Fibroblast of peridontal ligament (primary cell): ENCODE measurements at regions not wholly inside any gene's neighbourhood (a gene's known extent, or its start where the extent isn't known, plus 50 kb on each side); places are given as distances from the start of the nearest gene placed in this dataset.
"Not testable (repeated sequence)": the region's sequence is repeated elsewhere in the genome, so short reads cannot be mapped to it uniquely, and the experiment has no call there.

Experiments used
- DNase-seq: peaks from one replicate; pipeline ENCODE4 v3.0.0-alpha.2; 2010; ENCODE audit errors: extremely low read depth

DNA sequence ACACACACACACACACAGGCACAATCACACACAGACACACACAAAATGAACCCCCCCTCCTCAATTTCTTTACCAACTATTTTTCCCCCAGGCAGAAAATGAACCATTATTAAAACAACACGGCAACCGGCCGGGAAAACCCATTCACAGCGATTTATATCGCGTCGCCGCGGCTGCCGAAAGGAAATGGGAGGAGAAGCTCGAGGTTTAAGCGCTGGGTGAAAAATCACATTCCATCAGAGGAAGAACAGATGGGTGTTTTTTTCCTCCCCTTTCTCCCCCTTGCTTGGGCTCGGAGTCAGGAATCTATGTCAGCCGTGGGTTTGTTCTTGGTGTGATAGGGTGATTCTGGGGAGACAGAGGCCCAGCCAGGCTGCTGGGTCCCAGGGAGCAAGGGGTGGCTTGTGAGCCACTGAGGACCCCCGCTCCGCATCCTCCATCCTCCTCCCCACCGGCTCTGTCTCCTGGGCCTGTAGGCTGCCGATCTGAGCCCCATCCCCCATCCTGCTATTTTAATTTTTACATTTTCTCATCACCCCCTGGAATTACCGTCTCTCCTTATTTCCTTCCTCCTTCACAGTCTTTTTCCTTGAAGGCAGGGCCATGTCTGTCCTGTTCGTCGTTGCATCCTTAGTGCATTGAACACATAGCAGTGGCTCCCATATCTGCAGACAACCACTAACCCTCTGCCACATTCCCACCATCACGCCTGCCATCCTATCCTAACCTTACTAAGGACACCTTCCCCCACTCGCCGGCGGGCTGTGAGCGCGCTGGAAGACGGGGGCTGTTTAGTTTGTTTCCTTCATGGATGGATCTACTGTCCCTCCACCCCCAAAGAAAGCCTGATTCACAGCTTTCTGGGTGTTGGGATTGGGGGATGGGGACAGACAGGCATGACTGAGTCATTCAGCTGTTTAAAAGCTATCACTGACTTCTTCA lies 137.7 kb downstream of the CRLF3 start:
- peak; percentile 23 for DNase-seq

DNA sequence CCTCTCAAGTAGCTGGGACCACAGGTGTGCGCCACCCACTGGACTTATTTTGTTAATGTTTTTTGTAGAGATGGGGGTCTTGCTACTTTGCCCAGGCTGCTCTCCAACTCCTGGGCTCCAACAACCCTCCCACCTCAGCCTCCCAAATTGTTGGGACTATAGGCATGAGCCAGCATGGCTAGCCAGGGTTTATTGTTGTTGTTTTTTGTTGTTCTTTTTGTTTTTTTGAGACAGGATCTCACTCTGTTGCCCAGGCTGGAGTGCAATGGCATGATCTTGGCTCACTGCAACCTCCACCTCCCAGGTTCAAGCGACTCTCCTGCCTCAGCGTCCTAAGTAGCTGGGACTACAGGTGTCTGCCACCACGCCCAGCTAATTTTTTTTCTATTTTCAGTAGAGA lies 142.2 kb downstream of the CRLF3 start:
- DNase-seq = not testable (repeated sequence)

DNA sequence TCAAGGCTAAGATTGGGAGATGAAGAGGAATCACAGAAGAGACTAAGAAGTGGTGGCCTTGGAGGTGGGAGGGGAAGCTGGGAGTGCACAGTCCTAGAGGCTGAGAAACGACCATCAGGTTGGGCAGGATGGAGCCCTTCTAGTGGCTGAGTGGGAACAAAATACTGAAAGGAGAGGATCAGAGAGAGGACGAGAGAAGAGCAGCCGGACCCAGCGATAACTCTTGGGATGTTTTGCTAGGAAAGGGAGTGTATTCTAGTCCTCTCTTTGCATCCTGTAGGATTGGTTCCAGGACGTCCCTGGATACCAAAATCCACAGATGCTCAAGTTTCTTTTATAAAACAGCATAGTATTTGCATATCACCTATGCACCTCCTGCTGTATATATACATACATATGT lies 143.8 kb downstream of the CRLF3 start:
- DNase-seq = not testable (repeated sequence)

DNA sequence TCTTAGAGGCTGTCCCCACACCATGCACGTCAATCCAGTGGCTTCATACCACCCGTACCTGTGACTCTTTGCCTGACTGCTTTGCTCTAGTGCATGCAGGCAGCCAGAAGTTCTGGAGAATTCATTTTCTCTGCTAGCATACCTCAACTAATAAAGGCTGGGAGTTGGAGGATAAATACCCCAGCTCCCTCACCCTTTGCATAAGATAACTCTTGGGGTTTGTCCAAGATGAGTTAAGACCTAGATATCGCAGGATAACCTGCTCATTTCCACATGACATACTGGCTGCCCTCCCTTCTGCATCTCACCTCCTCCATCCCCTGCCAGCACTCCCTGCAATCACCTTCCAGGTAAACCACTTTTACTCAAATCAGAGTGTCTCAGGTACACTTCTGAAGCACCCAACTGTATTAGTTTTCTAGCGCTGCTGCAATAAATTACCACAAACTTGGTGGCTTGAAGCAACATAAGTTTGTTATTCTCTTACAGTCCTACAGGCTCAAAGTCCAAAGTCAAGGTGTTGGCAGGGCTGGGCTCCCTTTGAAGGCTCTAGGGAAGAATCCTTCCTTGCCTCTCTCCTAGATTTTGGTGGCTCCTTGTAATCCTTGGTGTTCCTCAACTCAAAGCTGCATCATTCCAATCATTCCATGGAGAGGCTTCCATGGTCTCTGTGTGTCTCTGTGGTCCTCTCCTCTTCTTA lies 146.8 kb downstream of the CRLF3 start:
- DNase-seq = no peak

DNA sequence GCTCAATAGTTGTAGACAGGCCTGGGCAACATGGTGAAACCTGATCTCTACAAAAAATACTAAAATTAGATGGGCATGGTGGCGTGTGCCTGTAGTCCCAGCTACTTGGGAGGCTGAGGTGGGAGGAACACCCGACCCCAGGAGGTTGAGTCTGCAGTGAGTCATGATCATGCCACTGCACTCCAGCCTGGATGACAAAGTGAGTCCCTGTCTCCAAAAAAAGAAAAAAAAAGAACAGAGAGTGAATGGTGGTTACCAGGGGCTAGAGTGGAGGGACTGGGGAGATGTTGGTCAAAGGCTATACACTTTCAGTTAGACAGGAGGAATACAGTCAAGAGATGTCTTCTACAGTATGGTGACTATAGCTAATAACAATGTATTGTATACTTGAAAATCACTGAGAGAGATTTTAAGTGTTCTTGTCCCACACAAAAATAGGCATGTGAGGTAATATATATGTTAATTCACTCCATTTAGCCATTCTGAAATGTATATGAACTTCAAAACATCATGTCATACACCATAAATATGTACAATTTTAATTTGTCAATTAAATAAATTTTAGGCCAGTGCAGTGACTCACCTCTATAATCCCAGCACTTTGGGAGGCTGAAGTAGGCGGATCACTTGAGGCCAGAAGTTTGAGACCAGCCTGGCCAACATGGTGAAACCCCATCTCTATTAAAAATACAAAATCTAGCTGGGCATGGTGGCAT lies 148.6 kb downstream of the CRLF3 start:
- DNase-seq = not testable (repeated sequence)

DNA sequence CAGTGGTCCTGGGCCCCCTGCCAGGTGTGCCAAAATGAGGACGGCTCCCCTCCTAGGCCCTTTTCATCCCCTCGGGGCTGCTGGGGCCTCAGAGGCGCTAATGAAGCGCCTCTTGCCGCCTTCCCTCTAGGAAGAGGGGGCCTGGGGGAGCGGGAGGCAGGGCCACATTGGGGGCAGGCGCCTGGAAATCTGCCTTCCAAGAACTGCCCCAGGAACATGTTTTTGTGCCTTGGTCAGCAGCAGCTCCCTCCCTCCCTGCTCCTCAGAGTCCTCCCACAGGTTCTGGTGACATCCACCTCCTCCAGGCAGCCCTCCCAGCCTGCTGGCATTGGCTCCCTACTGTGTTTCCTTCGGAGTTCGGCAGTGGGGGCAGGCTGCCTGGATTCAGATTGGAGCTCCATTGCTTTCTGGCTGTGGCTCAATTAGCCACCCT lies 155.3 kb downstream of the CRLF3 start:
- DNase-seq = not testable (repeated sequence)

DNA sequence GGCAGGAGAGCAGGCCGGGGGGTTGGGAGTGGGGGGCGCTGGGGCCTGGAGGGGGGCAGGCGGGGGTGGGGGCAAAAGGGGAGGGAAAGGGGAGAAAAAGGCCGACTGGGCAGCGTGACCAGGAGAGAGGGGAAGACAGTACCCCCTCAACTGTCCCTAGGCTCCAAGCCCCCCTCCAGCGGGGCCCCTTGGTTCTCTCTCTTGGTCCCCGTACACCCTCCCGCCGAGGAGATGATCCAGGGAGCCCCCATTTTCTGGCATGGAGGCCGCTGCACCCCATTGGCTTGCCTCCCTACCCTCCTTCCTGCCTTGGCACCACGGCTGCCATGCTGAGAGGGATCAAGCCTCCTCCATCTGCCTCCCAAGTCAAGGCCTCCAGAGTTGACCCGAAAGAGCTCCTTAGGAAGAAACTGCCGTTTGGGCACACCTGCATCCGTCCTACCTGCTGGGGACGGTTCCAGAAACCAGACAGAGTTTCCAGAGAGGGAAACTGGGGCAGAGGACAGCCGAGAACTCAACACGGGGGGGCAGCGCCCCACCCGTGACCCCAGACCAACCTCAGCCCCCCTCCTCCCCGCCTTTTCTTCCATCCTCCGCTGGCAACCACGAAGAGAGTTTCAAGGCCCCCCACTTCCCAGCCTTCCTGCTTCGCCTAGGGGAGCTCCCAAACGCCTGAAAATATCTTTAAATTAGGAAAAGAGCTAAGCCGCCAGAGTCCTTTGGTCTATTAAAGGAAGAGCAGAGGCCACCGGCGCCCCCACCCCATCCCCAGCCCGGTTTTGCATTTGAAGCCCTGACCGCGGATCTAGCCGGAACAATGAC lies 155.9 kb downstream of the CRLF3 start:
- DNase-seq = not testable (repeated sequence)

DNA sequence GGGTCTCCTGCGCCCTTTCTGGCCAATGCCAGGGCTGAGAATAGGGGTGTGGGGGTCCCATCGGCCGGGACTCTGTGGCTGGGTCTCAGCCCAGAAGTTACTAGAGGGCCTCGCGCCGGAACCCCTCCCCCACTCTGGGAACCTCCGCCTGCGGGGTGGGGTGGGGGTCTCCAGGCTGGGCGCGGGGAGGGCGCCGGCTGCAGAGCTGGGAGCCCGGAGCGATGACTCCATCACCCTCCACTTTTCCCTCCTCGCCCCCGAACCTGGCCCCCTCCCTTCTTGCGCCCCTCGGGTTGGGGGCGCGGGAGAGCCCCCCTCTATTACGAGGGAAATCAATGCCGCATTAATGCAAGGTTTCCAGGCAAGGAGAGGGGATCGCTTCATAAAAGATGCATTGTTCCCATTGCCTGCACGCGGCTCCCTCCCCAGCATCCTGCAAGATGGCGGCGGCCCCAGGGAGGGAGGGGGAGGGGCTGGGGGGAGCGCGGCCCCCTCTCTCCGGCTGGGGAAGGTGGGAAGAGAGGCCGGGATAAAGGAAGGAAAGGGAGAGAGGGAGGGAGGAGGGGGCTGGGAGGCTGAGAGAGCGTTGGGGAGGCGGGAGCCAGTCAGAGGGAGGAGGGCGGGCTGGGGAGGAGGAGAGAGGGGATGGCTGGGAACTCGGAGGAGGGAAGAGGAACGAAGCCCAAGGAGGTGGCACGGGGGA lies 156.7 kb downstream of the CRLF3 start:
- DNase-seq = peak; percentile 59

DNA sequence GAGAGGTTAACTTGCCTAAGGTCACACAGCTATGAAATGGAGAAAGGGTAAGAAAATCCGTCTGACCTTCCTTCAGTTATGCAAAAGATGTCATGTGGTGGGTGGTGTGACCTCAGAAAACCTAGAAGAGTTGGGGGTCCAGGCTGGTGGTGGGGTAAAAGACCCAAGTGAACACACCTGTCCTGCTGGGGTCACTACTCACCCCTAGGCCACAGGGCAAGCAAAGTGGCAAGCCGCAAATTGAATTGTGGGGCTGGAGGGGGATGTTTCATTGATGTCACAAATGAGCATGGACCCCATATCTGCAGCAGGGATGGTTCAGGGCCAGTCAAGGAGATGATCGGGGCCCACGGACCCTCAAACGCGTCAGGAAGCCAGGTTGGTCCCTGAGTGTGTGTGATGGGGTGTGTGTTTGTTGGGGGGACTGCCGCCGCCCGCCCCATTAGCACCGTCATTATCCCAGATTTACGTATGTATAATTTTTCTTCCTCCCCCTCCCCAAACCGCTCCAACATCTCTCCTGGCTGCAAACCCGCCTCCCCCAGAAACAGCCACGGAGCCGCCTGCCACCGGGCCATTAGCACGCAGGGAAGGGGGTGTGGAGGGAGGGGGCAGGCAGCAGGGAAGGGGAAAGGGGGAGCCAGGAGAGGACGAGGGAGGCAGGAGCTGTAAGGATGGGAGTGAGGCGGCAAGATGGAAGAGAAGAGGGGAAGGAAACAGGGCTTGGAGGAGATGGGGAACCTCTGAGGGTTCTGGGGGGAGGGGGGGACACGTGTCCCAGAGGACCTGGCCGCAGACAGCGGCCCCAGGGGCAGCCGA lies 157.4 kb downstream of the CRLF3 start:
- not testable (repeated sequence) for DNase-seq

DNA sequence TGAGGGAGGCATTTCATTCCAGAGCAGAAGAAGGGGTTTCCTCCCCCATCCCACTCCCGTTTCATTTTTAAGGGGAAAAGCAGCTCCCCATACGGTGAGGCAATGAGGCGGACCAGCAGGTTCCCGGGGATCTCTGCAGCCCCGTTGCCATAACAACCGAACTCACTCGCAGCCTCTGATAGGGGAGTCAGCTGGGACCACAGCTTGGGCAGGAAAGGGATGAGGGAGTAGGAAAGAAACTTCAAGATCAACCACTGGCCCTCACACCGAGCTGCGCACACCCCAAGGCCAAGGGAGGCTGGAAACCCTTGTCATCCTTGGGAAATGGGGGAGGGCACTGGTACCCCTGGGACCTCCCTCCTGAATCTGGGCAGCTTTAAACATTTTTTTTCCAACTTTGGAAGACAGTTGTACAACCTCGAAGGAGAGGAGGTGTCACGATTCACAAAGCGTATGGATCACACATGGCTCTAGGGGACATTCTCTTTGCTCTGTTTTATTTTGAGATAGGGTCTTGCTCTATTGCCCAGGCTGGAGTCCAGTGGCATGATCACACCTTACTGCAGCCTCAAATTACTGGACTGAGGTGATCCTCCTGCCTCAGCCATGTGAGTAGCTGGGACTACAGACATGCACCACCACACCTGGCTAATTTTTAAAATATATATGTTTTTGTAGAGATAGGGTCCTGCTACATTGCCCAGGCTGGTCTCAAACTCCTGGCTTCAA lies 160.6 kb downstream of the CRLF3 start:
- DNase-seq = not testable (repeated sequence)

DNA sequence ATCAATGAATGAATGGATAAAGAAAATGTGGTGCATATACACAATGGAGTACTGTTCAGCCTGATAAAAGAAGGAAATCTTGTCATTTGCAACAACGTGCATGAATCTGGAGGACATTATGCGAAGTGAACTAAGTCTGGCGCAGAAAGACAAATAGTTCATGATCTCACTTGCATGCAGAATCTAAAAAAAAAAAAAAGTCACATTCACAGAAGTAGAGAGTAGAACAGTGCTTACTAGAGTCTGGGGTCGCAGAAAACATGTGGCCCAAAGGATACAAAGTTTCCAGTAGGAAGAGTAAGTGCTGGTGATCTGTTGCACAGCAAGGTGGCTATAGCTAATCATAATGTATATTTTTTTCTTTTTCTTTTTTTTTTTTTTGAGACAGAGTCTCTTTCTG lies 167.3 kb downstream of the CRLF3 start:
- DNase-seq = not testable (repeated sequence)

DNA sequence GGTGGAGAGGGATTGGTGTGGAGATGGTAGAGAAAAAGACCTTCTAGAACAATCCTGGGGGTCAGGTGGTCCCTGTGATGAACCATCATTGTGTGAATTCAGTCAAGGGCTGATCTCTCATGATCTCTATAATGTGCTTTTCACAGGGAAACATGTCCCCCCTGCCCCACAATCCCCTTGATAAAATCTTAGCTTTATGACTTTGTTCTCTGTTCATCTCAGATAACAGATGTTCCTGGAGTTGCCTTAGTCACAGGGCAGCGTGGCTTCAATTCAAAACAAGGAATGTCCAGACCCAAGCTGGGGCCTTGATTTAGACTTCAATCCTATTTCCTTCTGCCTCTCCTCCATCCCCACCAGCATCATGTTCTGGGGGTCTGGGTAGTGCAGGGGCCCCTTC lies 171.5 kb downstream of the CRLF3 start:
- peak; percentile 17 for DNase-seq

DNA sequence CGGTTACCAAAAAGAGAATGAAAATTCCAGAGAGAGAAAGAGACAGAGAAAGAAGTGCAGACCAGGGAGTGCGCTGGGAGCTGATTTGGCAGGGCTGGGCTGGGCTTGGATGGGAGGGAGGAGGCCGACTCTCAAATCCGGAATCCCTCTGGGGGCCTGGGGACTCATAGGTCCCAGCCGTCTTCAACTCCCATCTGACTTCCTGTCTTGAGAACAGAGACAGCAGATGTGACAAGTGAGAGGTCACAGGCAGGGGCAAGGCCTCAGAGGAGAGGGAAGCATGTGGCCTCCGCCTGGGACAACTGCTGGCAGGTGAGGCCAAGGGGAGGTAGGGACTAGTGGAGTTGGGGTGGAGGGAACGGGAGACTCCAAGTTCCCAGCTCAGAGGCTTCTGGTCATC lies 172.9 kb downstream of the GOSR1 start:
- not testable (repeated sequence) for DNase-seq

DNA sequence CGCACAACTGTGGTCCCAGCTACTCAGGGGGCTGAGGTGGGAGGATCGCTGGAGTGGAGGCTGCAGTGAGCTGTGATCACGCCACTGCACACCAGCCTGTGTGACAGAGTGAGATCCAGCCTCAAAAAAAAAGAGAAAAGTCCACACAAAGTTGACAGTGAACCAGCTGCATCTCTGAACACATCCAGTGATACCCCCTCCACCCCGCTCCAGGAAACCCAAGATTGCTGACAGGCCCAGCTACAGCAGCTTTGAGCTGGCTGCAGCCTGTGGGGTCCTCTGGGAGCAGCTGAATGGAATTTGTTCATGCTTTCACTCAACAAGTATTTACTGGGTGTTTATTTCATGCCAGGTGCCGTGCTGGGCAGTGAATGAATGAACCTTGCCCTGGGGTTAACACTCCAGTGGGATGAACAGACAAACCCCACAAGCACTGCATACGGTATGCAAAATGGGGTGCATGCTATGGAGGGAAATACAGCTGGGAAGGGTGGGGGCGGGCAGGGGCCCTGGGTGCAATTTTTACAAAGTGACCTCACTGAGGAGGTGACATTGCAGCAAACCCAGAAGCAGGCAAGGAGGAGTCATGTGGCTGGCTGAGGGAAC lies 170.9 kb downstream of the GOSR1 start:
- peak; percentile 5 for DNase-seq

DNA sequence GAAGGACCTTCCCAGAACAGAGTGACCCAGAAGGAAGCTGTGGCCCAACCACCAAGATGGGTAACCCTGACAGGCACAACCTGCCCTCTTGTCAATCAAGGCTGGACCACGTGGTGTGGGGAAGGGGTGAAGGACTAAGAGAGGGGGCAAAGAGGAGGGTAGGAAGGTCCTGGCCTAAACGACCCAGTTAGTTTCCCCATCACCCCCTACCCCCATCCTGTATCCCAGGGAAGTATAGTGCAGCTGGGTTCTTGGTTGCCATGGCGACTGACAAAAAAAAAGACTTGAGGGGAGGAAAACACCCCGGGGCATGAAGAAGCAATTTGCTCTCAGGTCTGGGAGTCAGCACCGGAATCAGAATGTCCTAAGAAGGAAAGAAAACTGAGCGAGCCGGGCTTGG lies 168.7 kb downstream of the GOSR1 start:
- not testable (repeated sequence) for DNase-seq

DNA sequence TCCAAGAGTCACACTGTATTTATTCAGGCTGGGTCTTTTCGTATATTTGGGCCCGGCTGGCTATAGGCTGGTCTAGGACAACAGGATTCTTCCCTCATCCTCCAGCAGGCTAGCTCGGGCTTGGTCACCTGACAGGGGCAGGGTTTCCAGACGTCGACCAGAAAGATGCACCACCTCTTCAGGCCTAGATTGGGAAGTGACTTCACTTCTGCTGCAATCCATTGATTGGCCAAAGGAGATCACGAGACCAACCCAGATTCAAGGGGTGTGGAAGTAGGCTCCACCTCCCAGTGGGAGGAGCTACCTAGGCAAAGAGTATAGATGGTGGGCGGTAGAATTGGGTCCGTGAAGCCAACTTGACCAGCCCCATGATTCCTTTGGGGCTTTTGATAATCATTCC lies 167.5 kb downstream of the GOSR1 start:
- DNase-seq = not testable (repeated sequence)

DNA sequence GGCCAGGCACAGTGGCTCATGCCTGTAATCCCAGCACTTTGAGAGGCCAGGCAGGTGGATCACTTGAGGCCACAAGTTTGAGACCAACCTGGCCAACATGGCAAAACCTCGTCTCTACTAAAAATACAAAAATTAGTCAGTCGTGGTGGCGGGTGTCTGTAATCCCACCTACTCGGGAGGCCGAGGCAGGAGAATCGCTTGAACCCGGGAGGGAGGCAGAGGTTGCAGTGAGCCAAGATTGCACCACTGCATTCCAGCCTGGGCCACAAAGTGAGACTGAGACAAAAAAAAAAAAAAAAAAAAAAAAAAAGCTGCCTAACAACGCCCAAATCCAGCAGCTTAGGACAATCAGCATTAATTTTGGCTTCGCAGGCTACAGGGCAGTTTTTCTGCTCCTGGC lies 167.1 kb downstream of the GOSR1 start:
- DNase-seq = not testable (repeated sequence)

DNA sequence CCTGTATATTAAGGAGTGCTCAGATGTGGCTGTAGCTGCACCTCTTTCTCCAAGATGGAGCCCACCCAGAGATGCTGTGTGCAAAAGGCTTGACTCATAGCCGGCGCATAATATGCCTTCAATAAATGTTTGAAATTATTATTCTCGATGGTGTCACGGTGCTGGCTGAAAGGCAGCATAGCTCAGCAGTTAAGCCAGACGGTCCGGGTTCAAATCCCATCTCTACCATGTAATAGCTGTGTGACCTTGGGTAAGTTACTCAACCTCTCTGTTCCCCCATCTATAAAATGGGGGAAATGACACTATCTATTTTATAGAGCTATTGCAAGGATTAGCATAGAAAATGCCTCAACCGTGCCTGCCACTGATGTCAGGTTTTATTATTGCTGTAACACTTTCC lies 164.2 kb downstream of the GOSR1 start:
- not testable (repeated sequence) for DNase-seq

DNA sequence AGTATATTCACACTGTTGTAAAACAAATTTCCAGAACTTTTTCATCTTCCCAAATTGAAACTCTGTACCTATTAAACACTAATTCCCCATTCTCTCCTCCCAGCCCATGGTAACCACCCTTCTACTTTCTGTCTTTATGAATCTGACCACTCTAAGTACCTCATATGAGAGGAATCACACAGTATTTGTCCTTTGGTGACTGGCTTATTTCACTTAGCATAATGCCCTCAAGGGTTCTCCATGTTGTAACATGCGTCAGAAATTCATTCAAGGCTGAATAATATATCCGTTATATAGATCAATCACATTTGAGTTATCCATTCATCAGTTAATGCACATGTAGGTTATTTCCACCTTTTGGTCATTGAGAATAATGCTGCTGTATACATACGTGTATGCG lies 162.2 kb downstream of the GOSR1 start:
- DNase-seq = not testable (repeated sequence)
